NCI-H2227 treated with DMSO at 0.1 percent for 48 hours (cell line): ENCODE measurements at regions not wholly inside any gene's neighbourhood (a gene's known extent, or its start where the extent isn't known, plus 50 kb on each side); places are given as distances from the start of the nearest gene placed in this dataset.

Experiments
- DNase-seq: peaks from one replicate; lab custom pipeline; 2025; lab: John Stamatoyannopoulos, UW

DNA sequence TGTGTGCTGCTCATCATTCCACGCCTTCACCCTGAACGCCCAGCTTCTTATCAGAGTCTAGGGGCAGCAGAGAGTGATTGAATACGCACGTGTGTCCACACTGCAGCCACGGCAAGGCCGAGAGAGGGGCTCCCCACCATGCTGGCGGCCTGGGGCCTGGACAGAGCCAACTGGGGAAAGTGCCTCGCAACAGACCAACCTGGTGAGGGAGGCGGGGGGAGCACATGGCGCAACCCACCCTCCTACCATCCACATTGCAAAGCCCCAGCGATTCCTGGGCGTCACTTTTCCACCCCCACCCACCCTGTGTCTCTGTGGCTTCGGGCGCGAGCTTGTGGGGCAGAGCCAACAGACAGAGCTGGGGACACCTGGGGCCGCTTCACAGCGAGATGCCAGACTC, 66.4 kb upstream of the DUSP22 start:
- DNase-seq = no peak

DNA sequence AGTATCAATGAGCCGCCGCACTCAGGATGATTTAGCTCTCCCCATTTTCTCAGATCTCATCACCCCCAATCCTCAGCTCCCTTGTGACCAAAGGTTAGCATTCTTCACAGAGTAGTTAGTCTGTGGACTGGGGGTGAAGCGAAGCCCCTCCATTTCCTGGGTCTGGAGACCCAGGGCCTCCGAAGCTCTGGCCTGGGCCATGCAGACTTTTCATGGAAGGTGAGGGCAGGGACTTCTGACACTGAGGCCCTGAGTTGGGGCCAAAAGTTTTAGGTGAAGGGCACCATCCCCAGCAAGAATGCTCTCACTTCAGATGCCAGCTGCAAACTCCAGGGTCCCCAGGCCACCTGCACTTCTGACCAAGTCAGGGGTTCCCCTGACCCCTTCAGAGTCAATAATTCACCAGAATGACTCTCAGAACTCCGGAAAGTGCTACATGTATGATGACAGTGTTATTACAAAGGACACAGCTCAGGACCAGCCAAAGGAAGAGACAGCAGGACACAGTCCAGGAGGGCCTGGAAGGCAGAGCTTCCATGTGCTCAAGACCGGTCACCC, 65.7 kb upstream of the DUSP22 start:
- DNase-seq = no peak

DNA sequence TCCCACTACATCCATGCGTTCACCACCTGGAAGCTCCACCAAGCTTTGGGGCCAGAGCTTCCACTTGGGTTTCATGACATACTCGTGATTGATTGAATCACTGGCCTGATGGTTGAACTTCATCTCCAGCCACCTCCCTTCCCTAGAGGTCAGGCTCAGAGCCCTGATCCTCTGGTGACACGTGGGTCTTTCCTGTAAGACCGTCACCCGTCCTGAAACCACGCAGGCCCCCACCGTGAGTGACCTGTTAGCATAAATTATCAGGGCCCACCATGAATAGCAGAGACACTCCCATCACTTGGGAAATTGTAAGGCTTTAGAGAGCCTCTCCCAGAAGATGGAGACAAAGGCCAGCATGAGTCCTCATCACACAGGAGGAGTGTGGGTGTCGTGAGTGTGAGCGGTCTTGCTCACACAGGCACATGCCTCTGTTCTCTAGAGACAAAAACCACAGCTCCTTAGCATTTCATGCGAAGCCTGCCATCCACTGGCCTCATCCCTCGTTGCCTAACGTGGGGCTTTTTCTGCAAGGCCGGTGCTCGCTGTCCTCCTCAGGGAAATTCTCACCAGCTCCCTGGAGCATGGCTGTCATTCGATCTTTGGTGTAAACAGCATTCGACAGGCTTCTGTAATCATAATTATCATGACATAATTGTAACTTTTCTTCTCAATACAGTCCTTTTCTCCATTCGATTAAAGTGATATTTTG, 65.1 kb upstream of the DUSP22 start:
- no peak for DNase-seq

DNA sequence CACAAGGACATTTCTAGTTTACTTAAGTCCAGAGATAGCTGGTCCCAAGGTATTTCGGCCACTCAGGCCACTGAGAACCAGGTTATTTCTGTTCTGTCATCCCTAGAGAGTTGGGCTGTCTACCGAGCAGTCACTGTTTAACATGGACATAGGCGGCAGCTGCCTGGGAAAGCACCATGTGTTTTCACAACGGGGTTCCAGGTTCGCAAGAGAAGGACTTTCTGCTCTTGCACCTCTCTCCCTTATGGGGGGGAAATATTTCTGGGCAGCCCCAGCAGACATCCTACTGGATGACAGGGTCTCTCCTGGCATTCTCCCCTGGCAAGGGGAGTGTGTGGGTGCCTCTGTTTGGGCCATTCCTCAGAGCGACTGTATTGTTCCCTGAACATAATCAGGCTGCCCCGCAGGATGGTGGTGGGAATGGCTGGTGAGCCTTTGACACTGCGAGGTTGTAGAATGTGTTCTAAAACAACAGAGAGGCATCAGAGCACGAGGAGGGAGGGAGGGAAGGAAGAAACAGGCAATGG, 64.4 kb upstream of the DUSP22 start:
- no peak for DNase-seq

DNA sequence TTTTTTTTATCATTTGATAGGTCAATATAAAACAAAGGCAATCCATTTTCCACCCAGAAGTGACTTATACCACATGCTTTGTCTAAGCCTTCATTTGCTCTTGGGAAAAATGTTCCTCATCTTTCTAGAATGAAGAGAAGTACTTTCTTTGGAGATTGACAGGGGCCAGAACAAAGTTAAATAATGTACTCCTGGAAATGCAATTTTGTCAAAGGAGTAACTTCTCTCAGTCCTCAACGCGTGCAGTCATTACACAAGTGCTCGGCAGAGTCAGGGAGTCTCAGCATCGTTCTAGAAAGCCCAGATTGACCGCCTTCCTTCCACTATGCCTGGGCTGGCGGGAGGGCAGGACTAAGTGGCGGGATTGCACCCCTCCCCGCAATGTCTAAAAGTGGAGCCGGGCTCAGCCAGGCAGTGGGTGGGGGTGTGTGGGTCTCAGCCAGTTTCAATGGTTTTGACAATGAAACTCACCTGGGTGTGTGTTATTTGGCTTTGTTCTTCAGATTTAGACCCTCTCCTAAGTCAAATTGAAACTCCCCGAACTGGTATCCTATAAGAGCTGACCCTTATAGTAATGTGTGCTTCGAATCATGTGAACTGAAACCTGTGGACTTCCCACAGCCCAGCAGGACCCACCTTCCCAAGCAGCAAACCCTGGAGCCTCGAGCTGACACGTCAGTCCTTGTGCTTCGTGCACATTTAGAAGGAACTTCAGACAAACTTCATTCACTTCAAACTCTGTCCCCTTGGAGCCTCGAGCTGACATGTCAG, 63.2 kb upstream of the DUSP22 start:
- DNase-seq = no peak

DNA sequence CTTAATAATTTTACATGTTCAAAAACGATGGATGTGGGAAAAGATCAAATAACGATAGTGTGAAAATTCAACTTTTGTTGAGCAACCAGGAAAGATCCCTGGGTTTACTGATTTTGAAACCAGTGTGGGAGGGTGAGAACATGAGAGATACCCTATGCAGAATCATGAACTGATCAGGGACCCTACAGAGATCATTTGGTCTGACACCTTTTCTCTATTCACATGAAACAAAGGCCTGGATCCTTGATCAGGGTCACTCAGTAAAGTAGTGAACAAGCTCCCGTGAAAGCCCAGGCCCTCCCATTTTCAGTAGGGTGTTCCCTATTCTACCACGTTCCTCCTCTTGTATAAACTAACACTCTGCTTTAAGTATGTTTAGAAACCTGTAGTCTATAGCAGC, 60.5 kb upstream of the DUSP22 start:
- no peak for DNase-seq

DNA sequence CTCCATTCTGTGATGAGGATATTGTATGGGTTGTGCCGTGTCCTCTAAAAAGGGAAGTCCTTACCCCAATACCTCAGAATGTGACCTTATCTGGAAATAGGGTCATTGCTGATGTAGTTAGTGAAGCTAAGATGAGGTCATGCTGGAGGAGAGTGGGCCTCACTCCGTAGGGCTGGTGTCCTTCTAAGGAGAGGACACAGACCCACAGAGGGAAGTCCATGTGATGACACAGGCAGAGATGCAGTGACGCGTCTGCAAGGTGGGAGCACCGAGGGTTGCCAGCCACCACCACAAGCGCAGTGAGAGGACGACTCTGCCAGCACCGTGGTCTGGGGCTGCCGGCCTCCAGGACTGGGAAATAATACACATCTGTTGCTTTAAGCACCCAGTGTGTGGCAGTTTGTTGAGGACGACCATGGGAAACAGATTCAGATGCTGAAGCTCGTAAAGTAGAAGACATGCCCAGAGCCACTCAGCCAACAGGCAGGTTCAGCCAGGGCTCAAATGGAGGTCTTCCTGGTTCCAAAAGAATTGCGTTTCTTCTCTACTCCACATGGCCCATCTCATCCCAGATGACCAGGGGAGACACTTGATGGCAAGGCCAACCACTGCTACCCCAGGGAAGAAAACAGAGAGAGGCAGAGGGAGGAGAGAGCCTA, 59.2 kb upstream of the DUSP22 start:
- DNase-seq = no peak

DNA sequence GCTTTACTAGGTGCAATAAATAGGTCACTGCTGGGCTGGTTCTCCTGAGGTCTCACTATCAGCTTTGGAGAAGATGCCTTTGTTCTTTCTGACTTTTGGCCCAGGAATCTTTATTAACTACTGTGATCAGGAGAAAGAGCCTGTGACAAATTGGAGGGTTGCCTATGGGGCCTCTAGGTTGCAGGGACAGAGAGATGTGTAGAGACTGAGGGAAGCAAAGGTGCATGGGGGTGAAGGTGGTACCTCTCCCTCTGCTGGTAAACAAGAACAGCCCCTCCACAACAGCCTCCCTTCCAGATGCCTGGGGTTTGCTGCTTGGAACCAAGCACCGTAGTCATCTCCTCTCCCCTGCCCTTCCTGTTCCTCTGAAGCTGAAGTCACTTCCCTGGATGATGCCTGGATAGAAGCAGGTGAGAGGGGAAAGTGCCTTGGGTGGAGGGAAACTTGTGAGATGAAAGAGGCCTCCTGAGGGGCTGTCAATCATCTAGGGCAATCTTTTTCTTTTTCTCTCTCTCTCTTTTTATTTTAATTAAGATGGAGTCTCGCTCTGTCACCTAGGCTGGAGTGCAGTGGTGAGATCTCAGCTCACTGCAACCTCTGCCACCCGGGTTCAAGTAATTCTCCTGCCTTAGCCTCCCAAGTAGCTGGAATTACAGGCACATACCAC, 57.4 kb upstream of the DUSP22 start:
- no peak for DNase-seq

DNA sequence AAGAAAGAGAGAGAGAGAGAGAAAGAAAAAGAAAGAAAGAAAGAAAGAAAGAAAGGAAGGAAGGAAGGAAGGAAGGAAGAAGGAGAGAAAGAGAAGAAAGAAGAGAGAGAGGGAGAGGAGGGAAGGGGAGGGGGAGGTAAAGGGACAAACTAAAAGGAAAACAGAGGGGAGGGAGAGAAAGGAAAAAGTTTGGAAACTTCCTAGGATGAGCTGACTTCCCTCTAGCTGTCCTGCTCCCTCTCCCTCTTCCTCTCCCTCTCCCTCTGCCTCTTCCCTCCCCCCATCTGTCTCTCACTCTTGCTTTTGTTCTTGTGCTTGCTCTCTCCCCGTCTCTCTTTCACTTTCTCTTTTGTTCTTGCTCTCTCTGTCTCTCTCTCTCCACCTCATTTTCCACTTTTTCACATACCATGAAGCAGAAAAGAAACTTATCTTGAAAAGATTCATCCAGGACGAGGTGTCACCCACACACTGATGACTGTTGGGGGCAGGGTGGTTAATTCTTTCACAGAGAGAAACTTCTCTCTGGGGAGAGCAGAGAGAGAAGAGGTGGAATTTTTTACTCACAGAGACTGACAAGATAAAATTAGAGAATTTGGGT, 56.4 kb upstream of the DUSP22 start:
- no peak for DNase-seq

DNA sequence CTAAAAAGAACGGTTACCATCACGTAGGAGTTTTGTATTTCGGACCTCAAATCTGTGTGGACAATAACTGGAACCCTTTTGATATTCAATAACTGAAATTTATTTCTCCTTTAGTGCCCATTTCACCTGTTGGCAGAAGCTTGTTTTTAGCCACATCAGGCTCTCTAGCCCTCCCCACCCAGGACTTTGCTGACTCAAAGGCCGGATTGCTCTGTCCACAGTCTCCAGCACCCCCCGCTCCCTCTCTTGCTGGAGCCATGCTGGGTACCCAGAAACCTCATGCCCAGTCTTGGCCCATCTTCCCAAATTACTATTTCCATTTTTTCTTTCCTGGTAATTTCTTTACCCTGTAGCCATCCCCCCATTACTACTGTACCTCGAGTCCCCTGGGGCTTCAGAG, 55.8 kb upstream of the DUSP22 start:
- no peak for DNase-seq

DNA sequence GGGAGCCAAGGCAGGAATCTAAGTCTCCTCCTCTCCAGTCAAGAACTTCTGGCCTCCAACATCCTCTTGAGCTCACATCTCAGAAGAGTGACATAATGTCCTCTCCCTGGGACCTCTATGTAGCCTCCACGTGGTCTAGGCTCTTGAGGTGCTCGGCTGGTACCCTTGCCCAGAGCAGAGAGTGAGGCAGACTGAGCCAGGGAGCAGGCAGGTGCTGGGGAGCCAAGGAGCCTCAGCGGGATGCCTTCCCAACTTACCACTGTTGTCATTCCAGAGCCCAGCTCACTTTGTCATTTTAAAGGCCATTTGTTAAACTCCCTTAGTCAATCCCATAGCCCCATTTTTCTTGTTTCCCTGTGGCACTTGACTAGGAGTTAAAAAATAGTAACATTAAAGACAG, 52.1 kb upstream of the DUSP22 start:
- no peak for DNase-seq

DNA sequence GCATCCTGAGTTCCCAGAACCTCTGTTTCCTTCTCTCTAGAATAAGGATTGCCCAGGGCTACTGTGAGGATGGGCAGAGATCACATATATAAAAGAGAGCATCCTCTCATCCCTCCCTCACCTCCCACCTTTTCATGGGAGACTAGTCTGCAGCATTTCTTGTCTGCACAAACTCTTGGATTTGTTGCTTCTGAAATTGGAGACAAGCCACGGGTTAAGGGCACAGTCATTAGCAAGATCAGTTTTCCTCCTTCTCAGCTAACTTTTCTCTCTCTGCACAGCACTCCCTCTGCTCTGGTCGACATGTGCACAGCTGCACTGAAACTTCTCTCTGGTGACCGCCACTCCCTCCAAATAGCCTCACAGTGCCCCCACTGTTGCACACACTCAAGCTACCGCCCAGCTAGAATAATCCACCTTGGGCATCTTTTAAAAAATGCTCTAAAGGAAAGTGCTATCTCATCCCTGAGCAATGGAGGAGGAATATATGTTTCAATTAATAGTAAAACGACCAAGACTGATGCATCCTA, 50.9 kb upstream of the DUSP22 start:
- no peak for DNase-seq
